Sigmoid colon (tissue), 6 donors: ENCODE measurements at regions not wholly inside any gene's neighbourhood (a gene's known extent, or its start where the extent isn't known, plus 50 kb on each side); places are given as distances from the start of the nearest gene placed in this dataset.

Experiments used
- DNase-seq: peaks from one replicate; pipeline ENCODE4 v3.0.0-alpha.2; 2019
- H3K27ac ChIP-seq, 4 donors: fragments of 200-600 bp; sonication (generic); one replicate each; pipeline ENCODE4 v1.5.1; 2016 to 2019; ENCODE audit warnings: mild to moderate bottlenecking in 1 of 4
- H3K27me3 ChIP-seq, 3 donors: fragments of 200-600 bp; sonication (generic); one replicate each; pipeline ENCODE4 v1.5.1; 2019; ENCODE audit warnings: mild to moderate bottlenecking in 1 of 3
- H3K36me3 ChIP-seq, 4 donors: fragments of 200-600 bp; sonication (generic); one replicate each; pipeline ENCODE4 v1.5.1; 2016 to 2019
- H3K4me1 ChIP-seq, 4 donors: fragments of 200-600 bp; sonication (generic); one replicate each; pipeline ENCODE4 v1.5.1; 2017 to 2019
- H3K4me3 ChIP-seq, 4 donors: fragments of 200-600 bp; sonication (generic); one replicate each; pipeline ENCODE4 v1.5.1; 2017 to 2019; ENCODE audit warnings: mild to moderate bottlenecking in 2 of 4, moderate library complexity in 1 of 4
- H3K9me3 ChIP-seq, 4 donors: fragments of 200-600 bp in 3 of 4; sonication (generic) in 3 of 4; one replicate each; pipeline versions ENCODE4 v1.5.1 to v1.6.1; 2013 to 2019
- EP300 ChIP-seq, 4 donors: sonication (generic); formaldehyde crosslinking; IDR thresholded peaks; one replicate each; pipeline ENCODE4 v1.6.1; 2017; ENCODE audit warnings: antibody characterized with exemption in 4 of 4
- POLR2A ChIP-seq, 2 donors: fragments of 450-650 bp; IDR thresholded peaks; one replicate each; pipeline ENCODE4 v1.6.1; 2016; ENCODE audit warnings: antibody characterized with exemption in 2 of 2, mild to moderate bottlenecking in 2 of 2, moderate library complexity in 2 of 2
- POLR2AphosphoS5 ChIP-seq, 4 donors: sonication (generic); formaldehyde crosslinking; IDR thresholded peaks; one replicate each; pipeline ENCODE4 v1.6.1; 2017; ENCODE audit warnings: antibody characterized with exemption in 4 of 4
- WGBS, 2 donors: extraction: QIAGEN DNeasy Blood & Tissue Kit; methylation state at CpG; one replicate each; pipeline ENCODE4 v1.1.7; 2013; 5-methylcytosine and 5-hydroxymethylcytosine counted together
- intact Hi-C: fragments of 100-400 bp; cut with DNase I; formaldehyde crosslinking; loops from one replicate; pipeline ENCODE4 v1.15.1; 2023
- TF ChIP-seq, protein P1 (sequence below), 4 experiments: fragments of 450-650 bp in 3 of 4; fragments of 200-600 bp in 1 of 4; IDR thresholded peaks; one replicate each; pipeline ENCODE4 v1.5.1; 2016 to 2019; ENCODE audit warnings: antibody characterized with exemption in 4 of 4, mild to moderate bottlenecking in 3 of 4, moderate library complexity in 2 of 4
- donor health status: healthy with polysubstance abuse.
- donor health status: healthy.

DNA sequence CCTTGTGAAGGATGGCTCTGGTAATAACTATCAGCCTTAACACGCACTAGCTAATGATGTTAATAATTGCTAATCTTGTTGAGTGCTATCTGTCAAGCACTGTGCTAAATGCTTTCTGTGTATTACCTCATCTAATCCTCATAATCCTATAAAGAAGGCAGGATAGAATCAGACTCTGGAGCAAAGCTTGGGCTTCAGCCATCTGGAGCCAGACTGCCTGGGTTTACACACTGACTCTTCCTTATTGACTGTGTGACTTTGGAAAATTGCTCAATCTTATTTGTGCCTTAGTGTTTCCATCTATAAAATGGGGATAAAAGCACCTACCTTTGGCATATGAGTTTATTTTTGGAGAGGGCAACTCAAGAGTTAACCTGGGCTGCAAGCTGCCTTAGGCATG is 216.1 kb downstream of the NUF2 start:
- Histone ChIP-seq H3K36me3 (no peaks in the 10 kb centered on the region), H3K27me3 (no peaks in the 10 kb centered on the region), H3K4me1 (peaks cover 0 to 22% (median 20%) of the 10 kb centered on the region in 4 donors), H3K9me3 (no peaks in the 10 kb centered on the region), H3K4me3 (no peak overlapping the region), H3K27ac (peak overlapping the region in 3 of 4 donors; percentile 52 to 70 (median 53))
- intact Hi-C loops: loop anchor here (2.0 to 10.0 kb wide), 4 partner anchors 1027 to 1414 kb away; no protein-coding TSS in a partner anchor
- no peak for TF ChIP-seq EP300 (IDR thresholded peaks at IDR 0.05)
- TF ChIP-seq POLR2AphosphoS5 (IDR thresholded peaks at IDR 0.05): no peak
- WGBS, 2 donors: 84 to 89% methylated on average over 1 of the region's 1 CpG
- DNase-seq: no peak

DNA sequence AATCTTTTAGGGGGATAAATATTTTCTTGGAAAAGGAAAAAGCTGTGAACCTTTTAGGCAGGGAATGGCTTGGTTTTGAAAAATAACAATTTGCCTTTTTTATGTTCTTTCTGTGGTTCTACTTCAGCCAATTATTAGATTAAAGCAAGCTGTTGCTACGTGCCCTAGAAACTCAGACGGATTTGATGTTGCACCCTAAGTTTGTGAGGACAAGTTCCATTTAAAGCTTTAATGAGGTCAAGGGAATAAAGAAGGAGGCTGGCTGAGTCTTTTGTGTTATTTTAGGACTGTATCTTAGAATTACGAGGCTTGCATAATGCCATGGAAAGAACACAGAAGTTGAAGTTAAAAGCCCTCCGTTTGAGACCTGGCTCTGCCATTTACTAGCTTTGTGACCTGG is 216.9 kb downstream of the NUF2 start:
- WGBS, 2 donors: 64 to 69% methylated on average over 4 of the region's 4 CpGs
- Histone ChIP-seq H3K27ac (peak overlapping the region in 3 of 4 donors; percentile 52 to 70 (median 53)), H3K36me3 (no peaks in the 10 kb centered on the region), H3K4me1 (peaks cover 0 to 22% (median 20%) of the 10 kb centered on the region in 4 donors), H3K4me3 (no peak overlapping the region), H3K9me3 (no peaks in the 10 kb centered on the region), H3K27me3 (no peaks in the 10 kb centered on the region)
- DNase-seq: no peak
- intact Hi-C loops: loop anchor here (2.0 to 10.0 kb wide), 4 partner anchors 1026 to 1414 kb away; no protein-coding TSS in a partner anchor
- TF ChIP-seq, protein P1, sequence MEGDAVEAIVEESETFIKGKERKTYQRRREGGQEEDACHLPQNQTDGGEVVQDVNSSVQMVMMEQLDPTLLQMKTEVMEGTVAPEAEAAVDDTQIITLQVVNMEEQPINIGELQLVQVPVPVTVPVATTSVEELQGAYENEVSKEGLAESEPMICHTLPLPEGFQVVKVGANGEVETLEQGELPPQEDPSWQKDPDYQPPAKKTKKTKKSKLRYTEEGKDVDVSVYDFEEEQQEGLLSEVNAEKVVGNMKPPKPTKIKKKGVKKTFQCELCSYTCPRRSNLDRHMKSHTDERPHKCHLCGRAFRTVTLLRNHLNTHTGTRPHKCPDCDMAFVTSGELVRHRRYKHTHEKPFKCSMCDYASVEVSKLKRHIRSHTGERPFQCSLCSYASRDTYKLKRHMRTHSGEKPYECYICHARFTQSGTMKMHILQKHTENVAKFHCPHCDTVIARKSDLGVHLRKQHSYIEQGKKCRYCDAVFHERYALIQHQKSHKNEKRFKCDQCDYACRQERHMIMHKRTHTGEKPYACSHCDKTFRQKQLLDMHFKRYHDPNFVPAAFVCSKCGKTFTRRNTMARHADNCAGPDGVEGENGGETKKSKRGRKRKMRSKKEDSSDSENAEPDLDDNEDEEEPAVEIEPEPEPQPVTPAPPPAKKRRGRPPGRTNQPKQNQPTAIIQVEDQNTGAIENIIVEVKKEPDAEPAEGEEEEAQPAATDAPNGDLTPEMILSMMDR (IDR thresholded peaks at IDR 0.05): no peak
- TF ChIP-seq POLR2A (IDR thresholded peaks at IDR 0.05) (no peak), POLR2AphosphoS5 (IDR thresholded peaks at IDR 0.05) (peak; percentile 37 to 65 (median 46)), EP300 (IDR thresholded peaks at IDR 0.05) (peak in 1 of 4 donors; percentile 27)

DNA sequence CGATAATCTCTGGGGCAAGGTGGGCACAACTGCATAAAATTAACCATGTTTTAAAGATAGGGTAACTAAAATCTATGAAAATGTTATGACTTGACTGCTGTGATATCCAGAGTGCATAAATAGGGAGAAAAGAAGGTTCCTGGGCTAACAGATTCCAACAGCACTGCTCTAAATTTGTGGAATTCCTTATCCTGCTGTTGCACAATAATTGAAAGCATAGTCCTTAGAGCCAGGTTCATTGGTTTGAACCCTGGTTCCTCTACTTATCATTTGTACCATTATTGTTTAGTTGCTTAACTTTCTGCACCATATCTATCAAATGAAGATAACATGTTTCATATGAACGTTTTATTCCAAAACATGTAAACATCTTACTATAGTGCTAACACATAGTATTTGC is 219.0 kb downstream of the NUF2 start:
- no peaks in the 10 kb centered on the region for H3K27me3 ChIP-seq
- peaks cover 0 to 21% (median 19%) of the 10 kb centered on the region in 4 donors for H3K4me1 ChIP-seq
- intact Hi-C loops: no loop called here
- H3K36me3 ChIP-seq: no peaks in the 10 kb centered on the region
- H3K9me3 ChIP-seq: no peaks in the 10 kb centered on the region
- TF ChIP-seq EP300 (IDR thresholded peaks at IDR 0.05) (no peak), POLR2AphosphoS5 (IDR thresholded peaks at IDR 0.05) (no peak), POLR2A (IDR thresholded peaks at IDR 0.05) (no peak)
- TF ChIP-seq, protein P1 (IDR thresholded peaks at IDR 0.05): no peak
- WGBS, 2 donors: 55 to 78% methylated on average over 2 of the region's 2 CpGs
- H3K27ac ChIP-seq: no peak overlapping the region
- no peak for DNase-seq
- no peak overlapping the region for H3K4me3 ChIP-seq

DNA sequence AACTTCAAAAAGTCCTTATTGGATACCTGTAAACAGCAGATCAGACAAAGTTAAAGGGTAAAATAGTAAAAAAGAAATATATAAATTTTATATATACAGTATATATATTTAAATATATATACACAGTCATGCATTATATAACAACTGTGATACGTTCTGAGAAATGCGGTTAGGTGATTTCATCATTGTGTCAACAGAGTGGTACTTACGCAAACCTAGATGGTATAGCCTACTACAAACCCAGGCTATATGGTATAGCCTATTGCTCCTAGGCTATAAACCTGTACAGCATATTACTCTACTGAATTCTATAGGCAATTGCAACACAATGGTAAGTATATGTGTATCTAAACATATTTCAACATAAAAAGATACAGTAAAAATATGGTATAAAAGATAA is 222.7 kb downstream of the NUF2 start:
- TF ChIP-seq POLR2A (IDR thresholded peaks at IDR 0.05) (no peak), EP300 (IDR thresholded peaks at IDR 0.05) (no peak), POLR2AphosphoS5 (IDR thresholded peaks at IDR 0.05) (no peak)
- TF ChIP-seq, protein P1 (IDR thresholded peaks at IDR 0.05): no peak
- no peaks in the 10 kb centered on the region for H3K9me3 ChIP-seq
- no peak overlapping the region for H3K27ac ChIP-seq
- no peak overlapping the region for H3K4me3 ChIP-seq
- intact Hi-C loops: no loop called here
- no peak for DNase-seq
- no peaks in the 10 kb centered on the region for H3K27me3 ChIP-seq
- WGBS, 2 donors: 72 to 82% methylated on average over 3 of the region's 3 CpGs
- H3K36me3 ChIP-seq: no peaks in the 10 kb centered on the region
- peaks cover 0 to 1% (median 0%) of the 10 kb centered on the region in 4 donors for H3K4me1 ChIP-seq

DNA sequence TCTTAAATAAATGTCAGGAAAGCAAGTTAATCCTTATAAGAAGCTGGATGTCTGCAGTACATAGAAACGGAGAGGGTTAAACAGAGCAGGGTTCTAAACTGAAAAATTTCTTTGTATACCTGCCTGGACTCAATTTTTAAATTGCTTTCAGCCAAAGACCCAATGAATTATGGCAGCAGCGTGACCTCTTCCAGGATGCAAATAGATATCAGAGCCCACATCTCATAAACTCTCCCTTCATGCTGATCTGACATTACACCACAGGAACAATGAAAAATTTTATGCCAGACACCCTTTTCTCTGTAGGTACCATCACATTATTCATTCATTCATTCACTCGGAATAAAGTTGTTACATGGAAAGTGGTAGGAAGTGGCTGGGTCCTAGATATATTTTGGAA is 236.4 kb downstream of the NUF2 start:
- Histone ChIP-seq H3K27me3 (no peaks in the 10 kb centered on the region), H3K36me3 (no peaks in the 10 kb centered on the region), H3K9me3 (no peaks in the 10 kb centered on the region), H3K4me3 (no peak overlapping the region), H3K4me1 (no peaks in the 10 kb centered on the region), H3K27ac (no peak overlapping the region)
- intact Hi-C loops: no loop called here
- no peak for TF ChIP-seq POLR2A (IDR thresholded peaks at IDR 0.05)
- TF ChIP-seq EP300 (IDR thresholded peaks at IDR 0.05): no peak
- TF ChIP-seq, protein P1 (IDR thresholded peaks at IDR 0.05): no peak
- TF ChIP-seq POLR2AphosphoS5 (IDR thresholded peaks at IDR 0.05): no peak
- 83 to 84% methylated on average over 3 of the region's 3 CpGs for WGBS, 2 donors
- no peak for DNase-seq
